ENCODE measurements at regions not wholly inside any gene's neighbourhood (a gene's known extent, or its start where the extent isn't known, plus 50 kb on each side); places are given as distances from the start of the nearest gene placed in this dataset.
"Not testable (repeated sequence)": the region's sequence is repeated elsewhere in the genome, so short reads cannot be mapped to it uniquely, and the experiment has no call there.

DNA sequence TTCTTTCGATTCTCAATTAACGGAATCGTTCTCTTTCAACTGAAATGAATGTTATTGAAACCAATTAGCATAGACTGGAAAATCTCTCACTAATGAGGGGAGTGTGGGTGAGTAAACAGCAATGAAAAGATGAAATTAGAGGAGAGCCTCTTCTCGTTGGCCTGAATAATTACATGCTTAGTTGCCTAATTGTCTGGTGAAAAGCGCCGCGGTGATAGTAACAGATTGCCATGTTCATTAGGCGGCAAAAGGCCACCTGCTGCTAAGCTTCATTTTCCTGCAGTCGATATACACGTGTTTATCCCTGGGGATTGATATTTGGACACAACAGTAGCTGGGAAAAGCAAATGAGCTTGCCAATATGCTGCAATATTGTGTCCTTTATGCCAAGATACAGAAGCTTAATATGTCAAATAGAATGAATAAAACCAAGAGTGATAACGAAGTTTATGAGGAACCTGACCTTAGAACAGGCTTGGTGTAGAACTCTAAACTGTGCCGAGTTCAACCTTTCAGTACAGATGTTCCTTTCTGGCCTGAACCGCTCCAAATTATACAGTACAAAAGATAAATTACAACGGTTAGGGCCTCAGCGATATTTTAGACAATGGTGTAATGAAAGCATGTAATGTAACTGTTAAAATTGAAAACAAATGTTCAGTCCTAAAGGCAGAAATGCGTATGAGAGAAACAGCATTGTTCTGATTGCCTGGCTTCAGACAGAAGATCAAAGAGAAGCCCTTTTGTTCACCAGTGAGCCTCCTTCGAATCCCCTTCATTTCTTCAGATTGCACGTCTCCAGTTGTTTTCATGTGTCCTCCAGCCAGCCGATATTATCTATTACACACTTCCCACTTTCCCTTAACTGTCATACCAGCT lies 185.2 kb downstream of the SHOX2 start:
- DNase-seq, result no peak

GRCh38 chr3:157919319-157919887 lies 186.8 kb downstream of the SHOX2 start:
- no peak for DNase-seq

DNA sequence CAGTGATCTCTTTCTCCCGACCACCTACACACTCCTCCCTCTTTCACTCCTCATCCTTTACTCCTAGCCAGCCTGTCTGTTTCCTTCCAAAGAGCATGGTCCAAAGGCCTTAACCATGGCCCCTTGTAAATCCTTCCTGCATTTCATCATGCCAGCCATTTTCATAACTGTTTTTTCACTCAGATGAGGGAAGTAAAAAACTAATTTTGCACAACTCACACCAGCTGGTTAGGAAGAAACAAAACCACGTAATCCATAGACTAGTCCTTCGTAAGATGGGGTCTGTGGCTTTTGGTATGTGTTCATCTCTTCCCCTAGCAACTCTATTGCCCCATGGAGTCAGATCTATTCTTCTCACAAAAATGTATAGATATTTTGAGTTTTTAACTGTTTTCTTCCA lies 187.8 kb downstream of the SHOX2 start:
- DNase-seq, result no peak

DNA sequence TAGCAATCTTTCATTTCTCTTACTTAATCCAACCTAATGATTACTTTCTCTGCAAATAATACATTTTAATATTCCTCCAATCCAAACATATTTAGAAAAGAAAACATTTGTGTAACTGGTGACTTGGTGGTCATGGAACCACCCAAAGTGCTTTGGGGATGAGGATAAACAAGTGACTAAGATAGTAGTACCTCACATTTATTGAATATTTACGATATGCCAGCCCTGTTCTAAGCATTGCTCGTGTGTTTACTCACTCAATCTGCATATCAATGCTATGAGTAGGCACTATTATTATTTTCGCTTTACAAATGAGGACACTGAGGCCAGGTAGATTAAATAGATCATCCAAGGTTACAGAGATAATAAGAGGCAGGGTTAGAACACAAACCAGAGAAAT lies 189.5 kb downstream of the SHOX2 start:
- no peak for DNase-seq

DNA sequence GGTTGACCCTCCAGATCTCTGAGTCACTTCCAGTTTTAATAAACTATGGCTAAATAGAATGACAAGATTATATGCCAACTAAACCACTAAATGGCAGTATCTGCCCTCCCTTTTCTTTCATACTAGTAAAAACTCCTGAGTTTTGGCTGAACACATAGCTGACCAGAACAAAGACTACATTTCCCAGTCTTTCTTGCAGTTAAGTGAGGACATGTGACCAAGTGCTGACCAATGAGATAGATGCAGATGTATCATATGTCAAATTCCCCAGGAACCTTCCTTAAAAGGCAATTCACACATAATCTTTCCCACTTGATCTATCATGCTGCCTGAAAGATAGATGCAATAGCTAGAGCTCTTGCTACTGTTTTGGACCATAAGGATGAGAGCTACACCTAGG lies 191.3 kb downstream of the SHOX2 start:
- DNase-seq, result no peak

GRCh38 chr3:157913741-157914150 lies 192.5 kb downstream of the SHOX2 start:
- DNase-seq, result no peak

DNA sequence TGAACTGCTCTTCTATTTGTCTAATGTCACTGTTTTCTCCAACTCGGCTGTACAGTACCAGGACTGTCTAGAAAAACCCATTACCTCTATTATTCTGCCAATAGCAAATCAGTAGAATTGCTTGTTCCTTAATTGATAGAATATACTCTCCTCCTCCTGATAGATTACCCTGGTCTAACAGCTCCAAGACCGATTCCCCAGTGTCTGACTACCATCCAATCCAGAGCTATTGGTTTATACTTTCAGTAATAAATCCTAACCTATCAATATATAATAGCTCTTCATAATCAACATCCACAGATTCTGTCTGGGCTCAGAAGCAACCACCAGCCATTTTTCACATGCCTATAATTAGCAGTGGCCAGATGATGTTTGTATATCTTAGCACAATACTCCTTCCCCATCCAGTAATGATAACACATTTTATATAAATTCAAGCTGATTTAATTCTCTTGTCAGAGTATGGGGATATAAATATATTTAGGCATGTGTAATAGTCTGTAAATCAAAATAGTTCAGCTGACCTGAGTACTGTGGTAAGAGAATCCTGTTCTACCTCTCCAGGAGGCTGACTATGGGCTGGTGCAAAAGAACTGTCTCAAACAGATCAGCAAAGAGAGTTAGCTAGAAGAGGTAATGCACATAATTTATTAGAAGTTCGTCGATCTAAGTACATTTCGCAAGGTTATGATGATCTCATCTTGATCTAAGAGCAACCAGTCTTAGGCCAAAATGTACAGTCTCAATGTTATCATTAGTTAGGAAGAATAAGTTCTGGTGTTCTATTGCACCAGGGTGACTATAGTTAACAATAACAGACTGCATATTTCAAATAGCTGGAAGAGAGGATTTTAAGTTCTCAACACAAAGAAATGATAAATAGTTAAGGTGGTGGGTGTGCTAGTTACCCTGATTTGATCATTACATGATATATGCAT lies 193.4 kb downstream of the SHOX2 start:
- DNase-seq, result no peak

- no peak for DNase-seq
These were observed 199.6 kb downstream of the SHOX2 start for GRCh38 chr3:157906627-157907026.

- no peak for DNase-seq
These were observed 200.3 kb downstream of the SHOX2 start for GRCh38 chr3:157905885-157906284.

GRCh38 chr3:157902680-157903079 lies 203.5 kb downstream of the SHOX2 start:
- not testable (repeated sequence) for DNase-seq

DNA sequence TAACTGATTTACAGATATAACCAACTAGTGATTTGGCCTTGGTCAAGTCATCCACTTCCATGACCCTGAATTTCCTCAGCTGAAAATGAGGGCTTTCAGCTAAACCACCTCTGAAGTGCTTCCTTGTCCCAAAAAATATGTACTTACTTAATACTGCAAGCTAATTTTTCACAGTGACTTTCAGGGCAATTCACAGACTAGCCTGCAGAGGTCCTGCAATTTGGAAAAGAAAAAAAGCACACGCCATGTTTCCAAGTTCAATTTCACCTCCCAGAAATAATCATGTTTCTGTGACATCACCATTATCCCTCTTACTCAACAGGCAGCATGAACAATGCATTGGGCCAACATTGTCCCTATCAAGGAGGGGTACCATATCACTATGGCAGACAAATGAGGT lies 218.2 kb downstream of the SHOX2 start:
- no peak for DNase-seq

DNA sequence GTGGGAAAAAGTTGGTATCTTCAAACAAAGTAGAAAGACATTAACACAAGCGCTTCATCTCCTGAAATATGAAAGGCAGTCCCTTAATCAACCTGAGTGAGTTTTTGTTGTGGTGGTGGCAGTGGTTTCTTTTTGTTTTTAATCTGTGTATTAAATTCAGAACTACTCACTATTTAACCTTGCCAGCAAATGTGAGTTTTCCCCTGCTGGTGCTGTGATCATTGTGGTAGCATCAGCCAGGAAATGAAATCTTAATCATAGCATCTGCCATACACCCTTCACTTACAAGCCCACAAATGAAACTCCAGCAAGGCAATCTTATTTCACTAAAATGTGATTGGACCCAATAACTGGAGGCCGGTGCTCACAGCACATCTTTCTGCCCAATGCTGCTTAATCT lies 229.7 kb downstream of the SHOX2 start:
- no peak for DNase-seq

DNA sequence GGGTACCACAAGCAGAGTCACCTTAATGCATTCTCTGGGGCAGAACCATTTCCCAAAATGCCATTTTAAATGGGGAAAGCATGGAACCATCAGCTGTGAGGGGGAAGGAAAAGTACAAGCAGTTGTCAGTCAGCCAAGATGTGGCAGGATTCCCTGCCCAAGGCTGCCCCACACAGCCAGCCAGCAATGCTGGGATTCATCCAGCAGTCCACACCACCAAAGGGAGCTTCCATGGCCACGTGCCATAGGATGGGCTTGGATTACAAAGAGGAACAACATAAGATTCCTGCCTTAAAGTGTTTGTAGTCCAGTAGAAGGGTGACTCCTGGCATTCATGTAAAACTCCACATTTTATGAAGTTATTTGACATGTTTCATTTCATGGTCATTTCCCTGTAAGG lies 233.3 kb downstream of the SHOX2 start:
- no peak for DNase-seq

GRCh38 chr3:157871838-157872460 lies 234.3 kb downstream of the SHOX2 start:
- no peak for DNase-seq

- no peak for DNase-seq
These were observed 235.0 kb downstream of the SHOX2 start for GRCh38 chr3:157871248-157871647.

- DNase-seq, result no peak
These were observed 237.3 kb downstream of the SHOX2 start for GRCh38 chr3:157868946-157869345.

GRCh38 chr3:157868196-157868595 lies 238.0 kb downstream of the SHOX2 start:
- no peak for DNase-seq

- no peak for DNase-seq
These were observed 240.7 kb downstream of the SHOX2 start for GRCh38 chr3:157865352-157866000.

GRCh38 chr3:157861076-157861765 lies 245.0 kb downstream of the SHOX2 start:
- DNase-seq, result no peak

DNA sequence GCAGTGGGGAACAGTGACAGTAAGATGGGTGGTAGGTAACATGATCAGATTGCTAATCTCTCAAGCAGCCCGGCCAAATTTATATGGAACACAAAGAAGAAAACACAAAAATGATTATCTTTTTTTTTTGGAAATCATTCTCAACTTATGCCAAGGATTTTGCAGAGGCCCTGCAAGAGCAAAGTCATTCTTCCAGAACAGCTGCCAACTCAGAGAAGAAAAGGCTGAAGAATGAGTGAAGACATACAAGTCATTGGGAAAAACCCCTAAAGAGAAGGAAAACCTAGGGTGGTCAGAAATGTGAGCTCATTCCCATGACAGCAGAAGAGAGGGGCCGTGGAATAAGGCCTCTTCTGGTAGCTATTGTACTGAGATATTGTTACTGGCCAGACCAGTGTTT lies 246.7 kb downstream of the SHOX2 start:
- no peak for DNase-seq

- no peak for DNase-seq
These were observed 247.4 kb downstream of the SHOX2 start for GRCh38 chr3:157858821-157859220.

GRCh38 chr3:157857440-157857839 lies 248.8 kb downstream of the SHOX2 start:
- DNase-seq, result no peak

Data from activated CD4-positive, alpha-beta T cell treated with anti-CD3 and anti-CD28 coated beads for 1 hour (primary cell).